HL-60 (cell line): ENCODE measurements at regions not wholly inside any gene's neighbourhood (a gene's known extent, or its start where the extent isn't known, plus 50 kb on each side); places are given as distances from the start of the nearest gene placed in this dataset.

Experiments used
- DNase-seq, 2 experiments: peaks; one replicate each; pipeline ENCODE4 v3.0.0-alpha.2; 2010 to 2020; ENCODE audit warnings: low read depth in 1 of 2, low spot score in 1 of 2
- H3K27ac ChIP-seq: fragments of 250-450 bp; sonication (Bioruptor Pico); replicated peaks from 2 replicates; pipeline ENCODE4 v1.5.1; 2020; ENCODE audit warnings: mild to moderate bottlenecking, moderate library complexity
- H3K27me3 ChIP-seq: fragments of 250-450 bp; sonication (Bioruptor Pico); 2 replicates; pipeline ENCODE4 v1.5.1; 2021; ENCODE audit warnings: mild to moderate bottlenecking, moderate library complexity; ENCODE audit not compliant: insufficient read depth, poor library complexity, severe bottlenecking
- H3K4me3 ChIP-seq: replicated peaks from 2 replicates; pipeline ENCODE4 v1.5.1; 2011; ENCODE audit warnings: mild to moderate bottlenecking, control low read depth, low read length; ENCODE audit not compliant: insufficient read depth
- CTCF ChIP-seq: IDR thresholded peaks from one replicate; pipeline ENCODE4 v1.5.1; 2011; ENCODE audit warnings: low read length, control low read depth, inconsistent platforms; ENCODE audit not compliant: insufficient read depth
- GABPA ChIP-seq: IDR thresholded peaks from 2 replicates; pipeline ENCODE4 v1.6.1; 2012; ENCODE audit warnings: low read depth
- POLR2AphosphoS5 ChIP-seq: IDR thresholded peaks from 2 replicates; pipeline ENCODE4 v1.6.1; 2012; ENCODE audit warnings: low read depth
- REST ChIP-seq: IDR thresholded peaks from 2 replicates; pipeline ENCODE4 v1.6.1; 2012; ENCODE audit warnings: low read depth; ENCODE audit not compliant: insufficient replicate concordance
- SPI1 ChIP-seq: IDR thresholded peaks from 2 replicates; pipeline ENCODE4 v1.6.1; 2012; ENCODE audit warnings: low read depth, mild to moderate bottlenecking, borderline replicate concordance

GRCh38 chr2:4873876-4874593, 818.1 kb upstream of the SOX11 start:
- Histone ChIP-seq H3K27me3 (no peaks in the 10 kb centered on the region), H3K4me3 (no peak overlapping the region), H3K27ac (no peak overlapping the region)
- no peak for TF ChIP-seq REST
- no peak for TF ChIP-seq CTCF
- TF ChIP-seq POLR2AphosphoS5 = no peak
- TF ChIP-seq SPI1 = no peak
- no peak for TF ChIP-seq GABPA
- DNase-seq = no peak

- no peak for DNase-seq
- H3K27me3 ChIP-seq = no peaks in the 10 kb centered on the region
- TF ChIP-seq GABPA (no peak), SPI1 (no peak), REST (no peak), CTCF (no peak), POLR2AphosphoS5 (no peak)
- no peak overlapping the region for H3K27ac ChIP-seq
- H3K4me3 ChIP-seq = no peak overlapping the region
Measured at GRCh38 chr2:4882421-4882820, 809.8 kb upstream of the SOX11 start.

- H3K4me3 ChIP-seq = no peak overlapping the region
- DNase-seq = no peak
Measured at GRCh38 chr2:4882941-4883340, 809.2 kb upstream of the SOX11 start.

More at GRCh38 chr2:4882941-4883340, 809.2 kb upstream of the SOX11 start:
- no peak overlapping the region for H3K27ac ChIP-seq
- no peaks in the 10 kb centered on the region for H3K27me3 ChIP-seq
- TF ChIP-seq REST = no peak
- TF ChIP-seq CTCF = no peak
- TF ChIP-seq SPI1 = no peak
- TF ChIP-seq POLR2AphosphoS5 = no peak
- TF ChIP-seq GABPA = no peak
